Frontal cortex (tissue), 3 donors: ENCODE measurements at regions not wholly inside any gene's neighbourhood (a gene's known extent, or its start where the extent isn't known, plus 50 kb on each side); places are given as distances from the start of the nearest gene placed in this dataset.
A peak's percentile ranks its signal among the peaks of the same experiment; 100 is the strongest.
"Not testable (repeated sequence)": the region's sequence is repeated elsewhere in the genome, so short reads cannot be mapped to it uniquely, and the experiment has no call there.

Source experiments
- DNase-seq, 2 donors: peaks; one replicate each; pipeline ENCODE4 v3.0.0; 2012; ENCODE audit warnings: low spot score in 2 of 2
- FAIRE-seq: peaks from 2 replicates; lab custom pipeline; 2012; peaks lifted over from hg19 to GRCh38; lab: Jason Lieb, UNC
- donor health status: control.
- donor health status: control.
- donor health status: control.

GRCh38 chr2:235105821-235106359 is 154.1 kb downstream of the SH3BP4 start:
- FAIRE-seq (no peak), DNase-seq (no peak)

GRCh38 chr2:235106874-235107639 is 155.2 kb downstream of the SH3BP4 start:
- FAIRE-seq (no peak), DNase-seq (peak; percentile 48 to 73)

- DNase-seq (no peak), FAIRE-seq (no peak)
Measured at GRCh38 chr2:235107640-235107951, 155.8 kb downstream of the SH3BP4 start.

GRCh38 chr2:235109561-235109960 is 157.7 kb downstream of the SH3BP4 start:
- DNase-seq, FAIRE-seq: not testable (repeated sequence)

GRCh38 chr2:235112365-235112764 is 160.5 kb downstream of the SH3BP4 start:
- FAIRE-seq, result no peak
- DNase-seq, result no peak

GRCh38 chr2:235113854-235114253 is 162.0 kb downstream of the SH3BP4 start:
- FAIRE-seq, result no peak
- DNase-seq, result no peak

GRCh38 chr2:235114286-235114685 is 162.5 kb downstream of the SH3BP4 start:
- no peak for DNase-seq
- no peak for FAIRE-seq

GRCh38 chr2:235115521-235115920 is 163.7 kb downstream of the SH3BP4 start:
- no peak for FAIRE-seq
- no peak for DNase-seq

GRCh38 chr2:235116885-235117492 is 165.2 kb downstream of the SH3BP4 start:
- peak; percentile 25 to 47 for DNase-seq
- FAIRE-seq, result peak; percentile 99

- FAIRE-seq, result no peak
Measured at GRCh38 chr2:235126768-235127167, 175.0 kb downstream of the SH3BP4 start.

GRCh38 chr2:235127931-235128330 is 176.1 kb downstream of the SH3BP4 start:
- no peak for FAIRE-seq
- no peak for DNase-seq

More at GRCh38 chr2:235126768-235127167, 175.0 kb downstream of the SH3BP4 start:
- no peak for DNase-seq

GRCh38 chr2:235129850-235130249 is 178.0 kb downstream of the SH3BP4 start:
- FAIRE-seq (peak; percentile 66), DNase-seq (no peak)

- no peak for FAIRE-seq
Measured at GRCh38 chr2:235131334-235132305, 179.8 kb downstream of the SH3BP4 start.

GRCh38 chr2:235132651-235133050 is 180.8 kb downstream of the SH3BP4 start:
- FAIRE-seq (no peak), DNase-seq (no peak)

More at GRCh38 chr2:235131334-235132305, 179.8 kb downstream of the SH3BP4 start:
- no peak for DNase-seq

- no peak for DNase-seq
- no peak for FAIRE-seq
Measured at GRCh38 chr2:235133837-235134236, 182.0 kb downstream of the SH3BP4 start.

- DNase-seq (no peak), FAIRE-seq (no peak)
Measured at GRCh38 chr2:235134420-235134819, 182.6 kb downstream of the SH3BP4 start.

- DNase-seq, result no peak
- FAIRE-seq, result no peak
Measured at GRCh38 chr2:235135195-235135965, 183.6 kb downstream of the SH3BP4 start.

- FAIRE-seq, result peak; percentile 55
Measured at GRCh38 chr2:235135990-235136561, 184.3 kb downstream of the SH3BP4 start.

GRCh38 chr2:235138339-235138738 is 186.5 kb downstream of the SH3BP4 start:
- DNase-seq (no peak), FAIRE-seq (no peak)

More at GRCh38 chr2:235135990-235136561, 184.3 kb downstream of the SH3BP4 start:
- DNase-seq, result peak; percentile 34 to 55
